GM12873 (cell line): ENCODE measurements at regions not wholly inside any gene's neighbourhood (a gene's known extent, or its start where the extent isn't known, plus 50 kb on each side); places are given as distances from the start of the nearest gene placed in this dataset.

Source experiments
- TF ChIP-seq, protein P1 (sequence below): IDR thresholded peaks from 2 replicates; pipeline ENCODE4 v1.5.1; 2012; ENCODE audit warnings: low read depth, mild to moderate bottlenecking, moderate library complexity, low read length, control low read depth; ENCODE audit not compliant: insufficient read depth; ENCODE audit errors: missing control alignments

DNA sequence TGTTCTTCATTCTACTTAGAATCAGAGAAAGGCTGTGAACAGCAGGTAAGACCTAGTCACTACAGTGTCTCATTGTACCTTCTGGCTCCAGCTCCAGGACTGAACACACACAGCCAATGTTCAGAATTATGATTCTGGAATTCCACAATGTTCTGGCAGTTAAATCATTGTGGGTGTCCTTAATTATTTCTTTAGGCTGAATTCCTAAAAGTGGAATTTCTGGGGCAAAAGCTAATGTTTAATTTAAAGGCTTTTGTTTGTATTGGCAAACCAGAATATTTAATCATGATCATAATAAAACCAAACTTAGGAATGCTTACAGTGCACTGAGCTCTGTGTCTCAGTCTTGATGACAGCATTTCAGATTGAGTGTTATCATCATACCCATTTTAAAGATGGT lies 67.0 kb upstream of the FAT1 start:
- TF ChIP-seq, protein P1, sequence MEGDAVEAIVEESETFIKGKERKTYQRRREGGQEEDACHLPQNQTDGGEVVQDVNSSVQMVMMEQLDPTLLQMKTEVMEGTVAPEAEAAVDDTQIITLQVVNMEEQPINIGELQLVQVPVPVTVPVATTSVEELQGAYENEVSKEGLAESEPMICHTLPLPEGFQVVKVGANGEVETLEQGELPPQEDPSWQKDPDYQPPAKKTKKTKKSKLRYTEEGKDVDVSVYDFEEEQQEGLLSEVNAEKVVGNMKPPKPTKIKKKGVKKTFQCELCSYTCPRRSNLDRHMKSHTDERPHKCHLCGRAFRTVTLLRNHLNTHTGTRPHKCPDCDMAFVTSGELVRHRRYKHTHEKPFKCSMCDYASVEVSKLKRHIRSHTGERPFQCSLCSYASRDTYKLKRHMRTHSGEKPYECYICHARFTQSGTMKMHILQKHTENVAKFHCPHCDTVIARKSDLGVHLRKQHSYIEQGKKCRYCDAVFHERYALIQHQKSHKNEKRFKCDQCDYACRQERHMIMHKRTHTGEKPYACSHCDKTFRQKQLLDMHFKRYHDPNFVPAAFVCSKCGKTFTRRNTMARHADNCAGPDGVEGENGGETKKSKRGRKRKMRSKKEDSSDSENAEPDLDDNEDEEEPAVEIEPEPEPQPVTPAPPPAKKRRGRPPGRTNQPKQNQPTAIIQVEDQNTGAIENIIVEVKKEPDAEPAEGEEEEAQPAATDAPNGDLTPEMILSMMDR = no peak

- TF ChIP-seq, protein P1 = no peak
These were observed 69.2 kb upstream of the FAT1 start for GRCh38 chr4:186792728-186793366.

GRCh38 chr4:186798951-186799659 lies 75.4 kb upstream of the FAT1 start:
- TF ChIP-seq, protein P1 = no peak

DNA sequence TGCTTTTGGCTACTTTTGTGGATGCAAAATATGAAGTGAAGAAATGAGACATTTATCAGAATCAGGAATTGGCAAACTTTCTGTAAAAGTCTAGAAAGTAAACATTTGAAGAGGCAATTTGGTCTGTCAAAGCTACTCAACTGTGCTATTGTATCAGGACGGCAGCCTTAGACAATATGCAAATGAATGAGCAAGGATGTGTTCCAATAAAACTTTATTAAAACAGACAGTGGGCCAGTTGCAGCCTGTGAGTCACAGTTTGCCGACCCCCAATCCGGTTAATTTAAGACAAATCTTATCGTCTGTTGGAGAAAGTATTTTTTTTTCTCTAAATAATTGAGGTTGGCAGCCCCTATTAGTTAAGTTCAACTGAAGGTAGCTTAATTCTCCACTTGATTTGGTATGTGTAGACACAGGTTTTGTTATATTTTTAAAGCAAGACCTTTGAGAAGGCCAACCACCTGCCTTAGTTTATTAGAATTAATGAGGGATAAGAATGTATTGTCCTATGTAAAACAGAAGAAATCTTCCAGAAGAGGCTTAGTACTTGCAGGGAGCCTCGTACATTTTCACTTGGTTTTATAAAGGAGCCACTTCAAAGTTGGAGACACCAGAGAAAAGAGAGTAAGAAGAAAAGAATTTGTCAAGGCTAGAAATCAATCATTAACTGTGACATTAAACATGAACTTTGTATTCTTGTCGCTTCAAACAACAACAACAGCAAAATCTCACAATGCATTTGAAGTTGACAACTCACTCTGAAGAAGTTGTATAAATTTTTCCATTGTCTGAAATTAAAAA lies 81.6 kb upstream of the FAT1 start:
- TF ChIP-seq, protein P1 = no peak

- TF ChIP-seq, protein P1 = no peak
These were observed 83.2 kb upstream of the FAT1 start for GRCh38 chr4:186806679-186807421.

DNA sequence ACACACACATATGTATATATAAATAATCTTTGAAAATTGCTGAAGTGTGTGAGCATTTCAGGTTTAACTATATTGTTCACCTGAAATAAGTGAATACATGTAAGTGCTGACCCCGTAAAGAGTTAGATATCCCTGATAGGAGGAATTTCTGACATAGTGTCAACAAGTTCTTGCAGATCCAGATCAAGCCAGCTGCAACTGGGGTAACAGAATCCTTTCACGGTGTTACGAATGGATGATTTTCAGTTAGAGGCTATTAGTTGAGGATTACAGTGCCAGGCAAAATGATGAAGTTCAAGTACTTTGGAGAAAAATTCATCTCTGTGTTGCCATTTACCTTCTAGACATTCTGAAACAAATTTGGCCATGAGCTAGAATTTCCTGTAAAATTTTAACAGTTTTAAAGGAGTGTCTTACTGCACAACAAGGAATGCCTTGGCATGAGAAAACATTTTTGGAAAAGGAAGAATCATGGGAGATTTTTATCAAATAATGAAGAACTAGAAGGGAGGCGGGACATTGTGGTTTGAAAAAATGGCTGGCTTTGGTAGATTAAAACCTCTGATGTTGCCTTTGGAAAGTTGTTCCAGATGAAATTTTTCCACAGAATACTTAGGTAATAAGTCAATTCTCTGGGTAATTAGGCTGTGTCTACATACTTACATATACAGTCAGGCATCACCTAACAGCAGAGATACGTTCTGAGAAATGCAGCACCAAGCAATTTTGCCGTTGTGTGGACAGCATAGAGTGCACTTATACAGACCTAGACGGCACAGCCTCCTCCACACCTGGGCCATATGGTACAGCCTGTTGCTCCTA lies 84.4 kb upstream of the FAT1 start:
- TF ChIP-seq, protein P1 = no peak
